HCT116 (cell line): ENCODE measurements at regions not wholly inside any gene's neighbourhood (a gene's known extent, or its start where the extent isn't known, plus 50 kb on each side); places are given as distances from the start of the nearest gene placed in this dataset.

Experiments used
- ATAC-seq: fragments of 200-7000 bp; cut with Tn5 transposase; 2 replicates; pipeline ENCODE4 v1.9.1; 2020; ENCODE audit warnings: mild to moderate bottlenecking, moderate library complexity
- BruUV-seq: library from RNA; stranded (reverse); fragments of 400-500 nt; replicated peaks from 2 replicates; lab custom pipeline; 2021; lab: Mats Ljungman, UMichigan
- CTCF ChIA-PET: fragments of 300-600 bp; sonication (Branson Sonifier 250); formaldehyde crosslinking; loops from one replicate; lab custom pipeline; 2021; ENCODE audit warnings: antibody characterized with exemption; lab: Charles Lee
- POLR2A ChIA-PET: fragments of 300-600, 350-600 bp; sonication (Branson Sonifier 250); formaldehyde crosslinking; loops from one replicate; lab custom pipeline; 2021; ENCODE audit warnings: antibody characterized with exemption; lab: Charles Lee
- RAD21 ChIA-PET, 2 experiments: fragments of 300-600 bp; sonication (Branson Sonifier 250); formaldehyde crosslinking; loops; one replicate each; lab custom pipeline; 2023; ENCODE audit warnings: low total read pairs in 2 of 2; ENCODE audit not compliant: uncharacterized antibody in 2 of 2, unreplicated experiment in 2 of 2, low non-redundant PET in 1 of 2; lab: Charles Lee
- DNase-seq: peaks from one replicate; pipeline ENCODE4 v3.0.0-alpha.2; 2010; ENCODE audit warnings: low read depth, low spot score
- H2AFZ ChIP-seq: fragments of 200-600 bp; shearing (Covaris generic), sonication (generic); 2 replicates; pipeline ENCODE4 v1.6.1; 2017; ENCODE audit warnings: low read depth, mixed run types, mixed read lengths, antibody characterized with exemption, low read length; ENCODE audit not compliant: poor library complexity, severe bottlenecking
- H3K27ac ChIP-seq: 2 replicates; pipeline ENCODE4 v1.5.1; 2012; ENCODE audit warnings: low read depth, low read length
- H3K27me3 ChIP-seq: fragments of 200-600 bp; sonication (generic); 2 replicates; pipeline ENCODE4 v1.6.1; 2016; ENCODE audit warnings: mixed run types, low read length, mixed read lengths; ENCODE audit not compliant: insufficient read depth
- H3K36me3 ChIP-seq, 2 experiments: fragments of 200-500 bp in 1 of 2; fragments of 200-600 bp in 1 of 2; sonication (Bioruptor generic) in 1 of 2; sonication (generic) in 1 of 2; 2 replicates each; pipeline versions ENCODE4 v1.5.1 to v1.6.1; 2014 to 2016; ENCODE audit warnings: low read length in 2 of 2, inconsistent platforms in 1 of 2, mixed read lengths in 1 of 2, mixed run types in 1 of 2; ENCODE audit not compliant: insufficient read depth in 2 of 2, control insufficient read depth in 1 of 2
- H3K4me1 ChIP-seq, 2 experiments: fragments of 200-600 bp in 1 of 2; sonication (generic) in 1 of 2; 2 replicates each; pipeline versions ENCODE4 v1.5.1 to v1.6.1; 2012 to 2017; ENCODE audit warnings: low read length in 2 of 2, inconsistent platforms in 1 of 2, mild to moderate bottlenecking in 1 of 2, mixed read lengths in 1 of 2, mixed run types in 1 of 2, moderate library complexity in 1 of 2; ENCODE audit not compliant: insufficient read depth in 2 of 2, control insufficient read depth in 1 of 2
- H3K4me2 ChIP-seq: fragments of 200-600 bp; sonication (generic); 2 replicates; pipeline ENCODE4 v1.6.1; 2017; ENCODE audit warnings: mixed run types, low read length, mixed read lengths
- H3K4me3 ChIP-seq, 2 experiments: fragments of 200-600 bp in 1 of 2; sonication (generic) in 1 of 2; replicated peaks in 1 of 2; 2 replicates each; pipeline ENCODE4 v1.5.1; 2011 to 2016; ENCODE audit warnings: low read length in 2 of 2, control low read depth in 1 of 2, low read depth in 1 of 2, mild to moderate bottlenecking in 1 of 2, mixed read lengths in 1 of 2, mixed run types in 1 of 2
- H3K79me2 ChIP-seq: fragments of 200-600 bp; sonication (generic); 2 replicates; pipeline ENCODE4 v1.6.1; 2017; ENCODE audit warnings: mild to moderate bottlenecking, mixed run types, low read length, moderate library complexity, mixed read lengths; ENCODE audit not compliant: insufficient read depth
- H3K9ac ChIP-seq: fragments of 200-600 bp; sonication (generic); 2 replicates; pipeline ENCODE4 v1.6.1; 2016; ENCODE audit warnings: low read length, mixed read lengths
- H3K9me2 ChIP-seq: fragments of 200-600 bp; sonication (generic), shearing (Covaris generic); 2 replicates; pipeline ENCODE4 v1.6.1; 2017; ENCODE audit warnings: mixed run types, mild to moderate bottlenecking, moderate library complexity; ENCODE audit not compliant: insufficient read depth
- H3K9me3 ChIP-seq, 2 experiments: fragments of 200-500 bp in 1 of 2; fragments of 200-600 bp in 1 of 2; sonication (Bioruptor generic) in 1 of 2; sonication (generic) in 1 of 2; 2 replicates each; pipeline ENCODE4 v1.6.1; 2014 to 2017; ENCODE audit warnings: low read length in 2 of 2, mixed read lengths in 2 of 2, inconsistent platforms in 1 of 2, low read depth in 1 of 2, mild to moderate bottlenecking in 1 of 2, mixed run types in 1 of 2, moderate library complexity in 1 of 2; ENCODE audit not compliant: control insufficient read depth in 1 of 2, insufficient read depth in 1 of 2
- H4K20me1 ChIP-seq: fragments of 200-600 bp; sonication (generic), shearing (Covaris generic); 2 replicates; pipeline ENCODE4 v1.6.1; 2017; ENCODE audit warnings: mixed run types, mild to moderate bottlenecking, moderate library complexity; ENCODE audit not compliant: insufficient read depth
- EZH2phosphoT487 ChIP-seq: fragments of 200-600 bp; IDR thresholded peaks from 2 replicates; pipeline ENCODE4 v1.6.1; 2018; ENCODE audit warnings: antibody characterized with exemption, borderline replicate concordance
- JUND ChIP-seq: IDR thresholded peaks from 2 replicates; pipeline ENCODE4 v1.6.1; 2012
- SRF ChIP-seq: IDR thresholded peaks from 2 replicates; pipeline ENCODE4 v1.6.1; 2012; ENCODE audit warnings: low read depth
- ZNF274 ChIP-seq: fragments of 200-500 bp; sonication (Bioruptor generic); IDR thresholded peaks from 2 replicates; pipeline ENCODE4 v1.6.1; 2014; ENCODE audit warnings: mild to moderate bottlenecking, low read depth, low read length, inconsistent platforms
- intact Hi-C: fragments of 100-400 bp; cut with micrococcal nuclease; formaldehyde crosslinking; loops from 2 replicates; pipeline ENCODE4 v1.10.0; 2022
- TF ChIP-seq, protein P1 (sequence below), 3 experiments: fragments of 200-600 bp in 1 of 3; sonication (generic) in 1 of 3; IDR thresholded peaks in 2 of 3; conservative IDR thresholded peaks in 1 of 3; 2 replicates each; pipeline ENCODE4 v1.5.1; 2012 to 2017; ENCODE audit warnings: low read depth in 2 of 3, low read length in 2 of 3, antibody characterized with exemption in 1 of 3, borderline replicate concordance in 1 of 3, control low read depth in 1 of 3, mild to moderate bottlenecking in 1 of 3, mixed read lengths in 1 of 3, mixed run types in 1 of 3, moderate library complexity in 1 of 3; ENCODE audit not compliant: insufficient read depth in 1 of 3

DNA sequence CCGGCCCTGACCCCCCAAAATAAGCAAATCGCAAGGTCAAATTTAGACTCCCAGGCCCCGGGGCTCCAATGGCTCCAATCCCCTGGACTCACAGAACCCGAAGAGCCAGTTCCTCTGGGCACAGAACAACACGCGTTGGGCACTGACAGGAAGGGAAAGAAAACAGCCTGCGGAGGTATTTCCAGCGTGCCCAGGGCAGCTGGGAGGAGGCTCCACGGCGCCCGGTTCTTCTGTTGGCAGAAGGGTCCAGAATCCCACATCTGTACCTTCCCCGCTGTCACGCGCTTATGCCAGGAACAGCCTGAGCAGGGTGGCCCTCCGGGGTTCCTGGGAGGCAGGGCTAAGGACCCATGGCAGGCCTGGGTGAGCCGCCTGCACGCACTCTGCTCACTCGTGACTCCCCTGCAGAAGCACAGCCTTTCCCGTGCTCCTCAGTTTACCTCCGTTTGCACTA lies 85.5 kb downstream of the RIPK4 start:
- intact Hi-C loops: no loop called here
- BruUV-seq: no TSS peak
- TF ChIP-seq, protein P1, sequence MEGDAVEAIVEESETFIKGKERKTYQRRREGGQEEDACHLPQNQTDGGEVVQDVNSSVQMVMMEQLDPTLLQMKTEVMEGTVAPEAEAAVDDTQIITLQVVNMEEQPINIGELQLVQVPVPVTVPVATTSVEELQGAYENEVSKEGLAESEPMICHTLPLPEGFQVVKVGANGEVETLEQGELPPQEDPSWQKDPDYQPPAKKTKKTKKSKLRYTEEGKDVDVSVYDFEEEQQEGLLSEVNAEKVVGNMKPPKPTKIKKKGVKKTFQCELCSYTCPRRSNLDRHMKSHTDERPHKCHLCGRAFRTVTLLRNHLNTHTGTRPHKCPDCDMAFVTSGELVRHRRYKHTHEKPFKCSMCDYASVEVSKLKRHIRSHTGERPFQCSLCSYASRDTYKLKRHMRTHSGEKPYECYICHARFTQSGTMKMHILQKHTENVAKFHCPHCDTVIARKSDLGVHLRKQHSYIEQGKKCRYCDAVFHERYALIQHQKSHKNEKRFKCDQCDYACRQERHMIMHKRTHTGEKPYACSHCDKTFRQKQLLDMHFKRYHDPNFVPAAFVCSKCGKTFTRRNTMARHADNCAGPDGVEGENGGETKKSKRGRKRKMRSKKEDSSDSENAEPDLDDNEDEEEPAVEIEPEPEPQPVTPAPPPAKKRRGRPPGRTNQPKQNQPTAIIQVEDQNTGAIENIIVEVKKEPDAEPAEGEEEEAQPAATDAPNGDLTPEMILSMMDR (IDR thresholded peaks at IDR 0.05 in 2 of 3, conservative IDR thresholded peaks at IDR 0.05 in 1 of 3; ENCODE audit: borderline replicate concordance in 1 of 3, insufficient read depth in 1 of 3, low read depth in 2 of 3, low read length in 2 of 3): no peak
- no peak for TF ChIP-seq EZH2phosphoT487
- no peak for TF ChIP-seq JUND
- no peak for TF ChIP-seq SRF
- TF ChIP-seq ZNF274: no peak
- DNase-seq: no peak
- Histone ChIP-seq H3K9ac (no peak overlapping the region), H2AFZ (no peak overlapping the region), H3K36me3 (no peaks in the 10 kb centered on the region), H3K79me2 (no peaks in the 10 kb centered on the region), H3K9me2 (no peaks in the 10 kb centered on the region), H3K4me3 (no peak overlapping the region), H3K27me3 (no peaks in the 10 kb centered on the region), H3K27ac (no peak overlapping the region), H3K4me1 (peaks cover 38 to 47% of the 10 kb centered on the region in 2 experiments), H3K9me3 (no peaks in the 10 kb centered on the region), H3K4me2 (no peak overlapping the region), H4K20me1 (no peaks in the 10 kb centered on the region)
- ChIA-PET POLR2A (no interaction called here), RAD21 (no interaction called here), CTCF (no interaction called here)
- ATAC-seq: no peak

DNA sequence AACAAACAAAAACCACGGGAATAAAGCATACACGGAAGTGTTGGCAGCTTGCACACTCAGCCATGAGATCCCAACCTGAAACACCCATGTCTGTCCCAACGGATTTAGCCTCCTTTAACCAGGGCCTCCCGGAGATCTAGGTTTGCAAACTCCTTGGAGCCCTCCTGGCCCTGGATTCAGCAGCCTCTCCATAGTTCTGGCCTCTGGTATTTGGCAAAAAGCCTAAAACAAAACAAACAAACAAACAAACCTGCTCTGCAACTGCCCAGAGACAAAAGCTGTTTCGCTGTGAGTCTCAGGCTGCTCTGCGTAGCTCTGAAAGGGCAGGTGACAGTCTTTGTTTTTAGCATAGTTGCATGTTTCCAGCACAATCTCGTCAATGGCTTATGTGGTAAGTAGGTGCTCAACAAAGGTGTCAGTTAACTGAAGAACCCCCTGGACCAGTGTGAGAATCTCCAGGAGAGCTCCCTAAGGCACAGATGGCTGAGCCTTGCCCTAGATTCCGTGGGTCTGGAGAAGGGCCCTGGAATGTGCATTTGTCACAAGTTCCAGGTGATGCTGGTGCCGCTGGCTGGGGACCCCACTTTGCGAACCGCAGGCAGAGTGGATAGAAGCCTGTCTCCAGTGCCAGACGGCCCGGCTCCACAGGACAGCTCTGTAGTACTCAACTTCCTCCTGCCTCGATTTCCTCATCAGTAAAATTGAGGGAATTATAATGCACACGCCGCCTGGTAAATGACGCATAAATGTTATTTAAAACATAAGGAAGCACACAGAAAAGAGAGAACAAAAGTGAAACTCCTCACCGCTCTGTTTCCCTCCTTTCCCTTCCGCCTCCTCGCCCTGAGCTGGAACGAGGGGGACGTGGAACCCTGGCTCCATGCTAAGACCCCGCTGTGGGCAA lies 86.2 kb downstream of the RIPK4 start:
- no peak for ATAC-seq
- Histone ChIP-seq H3K4me2 (no peak overlapping the region; the same call in 1 of the 2 replicates), H3K4me3 (no peak overlapping the region)
- CTCF ChIA-PET: no interaction called here
- no peak for TF ChIP-seq EZH2phosphoT487
- TF ChIP-seq, all 23 proteins: peak for 0
- Histone ChIP-seq H2AFZ (no peak overlapping the region), H3K79me2 (no peaks in the 10 kb centered on the region), H3K27ac (no peak overlapping the region), H4K20me1 (no peaks in the 10 kb centered on the region), H3K9me2 (no peaks in the 10 kb centered on the region), H3K9me3 (no peaks in the 10 kb centered on the region), H3K4me1 (peaks cover 38 to 47% of the 10 kb centered on the region in 2 experiments), H3K36me3 (no peaks in the 10 kb centered on the region), H3K27me3 (no peaks in the 10 kb centered on the region), H3K9ac (no peak overlapping the region)
- ChIA-PET POLR2A (interaction anchor here (0.7 kb wide), 1 partner anchor 14 kb away, joined by 3 read pairs; no protein-coding TSS in a partner anchor), RAD21 (no interaction called here)
- intact Hi-C loops: no loop called here
- no TSS peak for BruUV-seq
- no peak for DNase-seq
